GM19193 (cell line): ENCODE measurements at regions not wholly inside any gene's neighbourhood (a gene's known extent, or its start where the extent isn't known, plus 50 kb on each side); places are given as distances from the start of the nearest gene placed in this dataset.

ENCODE experiments used
- POLR2A ChIP-seq: IDR thresholded peaks from 4 replicates; pipeline ENCODE4 v1.6.1; 2011; ENCODE audit not compliant: insufficient read depth, insufficient read length; ENCODE audit errors: extremely low read depth

DNA sequence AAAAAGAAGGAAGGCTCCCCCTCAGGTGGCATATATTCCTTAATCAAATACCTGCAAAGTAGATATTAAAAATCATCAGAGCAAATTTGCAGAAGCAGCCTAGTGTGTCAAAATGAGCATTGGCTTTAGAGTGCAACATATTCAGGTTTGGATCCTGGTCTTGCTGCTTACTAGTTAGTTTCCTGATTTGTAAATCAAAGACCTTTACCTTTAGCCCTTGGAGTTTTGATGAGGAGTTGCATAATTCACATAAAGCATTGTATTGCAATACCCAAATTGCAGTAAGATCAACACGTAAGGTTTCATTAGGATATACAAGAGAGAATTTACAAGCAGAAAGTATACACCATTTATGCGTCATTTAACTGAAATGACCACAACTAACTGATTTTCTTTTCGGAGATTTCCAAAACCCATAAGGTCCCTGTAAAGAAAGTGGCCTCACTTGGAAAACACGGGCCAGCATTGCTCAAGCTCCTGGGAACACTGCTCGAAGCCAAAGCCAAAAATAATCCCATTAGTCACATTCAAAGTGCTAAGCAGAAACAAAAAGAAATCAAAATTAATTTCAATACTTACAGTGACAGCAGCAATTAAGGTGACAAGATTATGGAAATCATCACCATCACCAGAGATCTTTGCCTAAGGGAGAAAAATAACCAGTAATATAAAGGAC, 415.9 kb upstream of the ERCC4 start:
- no peak for TF ChIP-seq POLR2A

DNA sequence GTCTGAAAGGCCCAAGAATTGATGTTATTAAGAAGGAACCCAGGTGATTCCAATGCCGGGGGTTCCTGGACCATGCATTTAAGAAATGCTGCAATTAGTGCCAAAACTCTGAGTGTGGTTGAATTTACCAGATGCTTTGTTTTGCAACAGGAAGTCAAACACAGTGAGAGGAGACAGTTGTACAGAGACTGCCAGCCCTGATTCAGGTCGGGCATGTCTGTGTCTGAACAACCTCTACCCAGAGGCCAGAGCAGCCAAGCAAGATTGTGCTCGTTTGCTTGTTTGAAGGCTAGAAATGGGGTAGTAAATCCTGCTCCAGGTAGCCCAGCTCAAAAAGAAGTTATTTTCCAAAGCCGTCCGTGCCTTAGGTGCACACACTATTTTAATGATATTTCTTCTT, 412.4 kb upstream of the ERCC4 start:
- no peak for TF ChIP-seq POLR2A

DNA sequence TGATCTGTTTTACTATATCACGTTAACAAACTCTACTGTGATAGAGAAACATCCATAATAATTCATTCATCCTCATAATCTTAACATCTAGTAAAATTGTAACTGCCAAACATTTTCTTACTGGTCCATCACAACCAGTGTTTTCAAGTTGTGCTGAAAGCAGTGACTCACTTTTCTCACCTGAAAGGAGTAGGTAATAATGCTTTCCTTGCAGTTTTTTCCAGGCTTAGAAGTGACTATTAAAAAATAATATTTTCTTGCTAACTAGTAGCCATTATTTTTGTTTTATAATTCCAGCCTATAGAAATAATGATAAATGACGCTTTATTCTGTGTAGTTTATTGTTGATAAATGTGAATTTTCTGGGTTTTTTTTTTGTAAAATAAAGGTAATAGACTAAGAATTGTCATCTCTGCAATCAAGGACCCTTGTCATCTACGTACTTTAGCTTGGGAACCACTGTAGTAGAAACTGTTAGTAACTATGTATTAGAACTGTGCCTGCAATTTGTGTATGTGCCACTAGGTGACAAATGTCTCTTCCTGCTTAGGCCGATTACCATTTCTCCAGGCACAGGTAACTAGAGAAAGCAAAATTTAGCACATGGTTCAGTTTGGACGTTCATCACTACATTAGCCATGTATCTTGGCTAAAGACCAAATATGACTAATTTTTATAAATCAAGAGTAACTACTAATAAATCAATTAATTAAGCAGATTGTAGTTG, 409.4 kb upstream of the ERCC4 start:
- no peak for TF ChIP-seq POLR2A

- TF ChIP-seq POLR2A = no peak
These were observed 402.1 kb upstream of the ERCC4 start for GRCh38 chr16:13517841-13518240.

- TF ChIP-seq POLR2A = no peak
These were observed 400.1 kb upstream of the ERCC4 start for GRCh38 chr16:13519871-13520270.

DNA sequence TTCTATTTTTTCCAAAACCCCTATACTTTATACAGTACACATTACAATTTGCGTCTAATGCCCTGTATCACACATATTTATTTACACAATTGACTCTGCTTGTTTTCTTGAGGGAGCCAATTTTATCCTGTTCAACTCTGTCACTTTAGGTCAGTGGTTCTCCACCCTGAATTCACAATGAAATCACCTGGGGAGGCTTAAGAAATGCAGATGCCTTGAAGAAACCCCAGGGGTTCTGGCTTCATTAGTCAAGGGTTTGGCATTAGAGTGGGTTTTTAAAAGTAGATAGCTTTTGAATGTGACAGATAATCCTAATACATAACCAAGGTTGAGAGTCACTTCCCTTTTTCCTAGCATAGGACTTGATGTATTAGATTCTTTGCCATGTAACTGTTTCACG, 398.6 kb upstream of the ERCC4 start:
- TF ChIP-seq POLR2A = no peak

DNA sequence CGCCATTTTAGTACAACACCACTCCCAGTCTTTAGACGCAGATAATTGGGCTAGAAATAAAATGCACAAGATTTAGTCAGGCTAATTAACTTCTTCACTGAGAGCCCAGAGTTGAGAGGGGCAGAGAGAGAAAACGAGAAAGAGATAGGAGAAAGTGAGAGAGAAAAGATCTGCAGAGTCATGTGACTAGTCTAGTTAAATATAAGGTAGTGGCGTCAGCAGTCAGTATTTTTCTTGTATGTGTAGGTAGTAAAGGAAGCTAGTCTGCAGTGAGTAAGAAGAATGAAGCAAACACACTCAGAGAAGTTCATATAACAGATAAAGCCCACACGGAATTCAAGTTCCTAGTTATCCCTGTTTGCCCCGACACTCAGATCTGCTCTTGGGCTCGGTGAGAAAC, 392.6 kb upstream of the ERCC4 start:
- TF ChIP-seq POLR2A = no peak

DNA sequence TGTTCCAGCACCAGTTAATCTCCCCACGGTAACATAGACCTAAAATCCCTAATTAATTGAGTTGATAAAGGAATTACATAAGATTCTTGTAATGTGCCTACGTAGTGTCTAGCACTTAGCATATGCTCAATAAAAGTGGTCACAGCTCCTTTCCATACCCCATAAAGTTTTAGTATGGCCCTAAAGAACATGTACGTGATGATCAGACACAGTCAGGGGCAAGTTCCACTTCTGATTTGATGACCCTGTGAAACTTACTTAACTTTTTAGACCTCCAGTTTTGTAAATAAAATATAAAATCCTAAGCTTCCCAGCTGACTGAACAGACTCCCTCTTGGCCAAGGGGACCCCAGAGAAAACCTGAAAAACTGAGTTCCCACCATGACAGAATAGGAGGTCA, 391.3 kb upstream of the ERCC4 start:
- TF ChIP-seq POLR2A = no peak

- no peak for TF ChIP-seq POLR2A
These were observed 390.6 kb upstream of the ERCC4 start for GRCh38 chr16:13529193-13529982.

DNA sequence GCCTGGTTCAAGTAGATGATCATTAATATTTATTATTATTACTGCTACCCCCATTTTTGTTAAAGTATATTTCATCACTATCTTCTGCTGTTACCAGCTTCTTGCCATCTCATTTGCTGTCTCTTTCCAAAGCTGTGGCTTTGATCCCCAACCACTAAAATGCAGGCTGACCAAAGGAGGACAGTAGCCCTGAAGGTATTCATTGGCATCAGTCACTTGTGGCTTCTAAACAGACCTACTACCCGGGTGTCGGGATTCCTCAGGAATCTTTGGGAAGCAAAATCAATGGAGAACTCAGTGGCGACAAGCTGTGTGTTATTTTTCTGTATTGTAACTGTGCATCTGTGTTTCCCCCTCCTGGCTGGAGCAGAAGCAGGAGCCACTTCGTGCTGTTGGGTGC, 379.2 kb upstream of the ERCC4 start:
- no peak for TF ChIP-seq POLR2A

DNA sequence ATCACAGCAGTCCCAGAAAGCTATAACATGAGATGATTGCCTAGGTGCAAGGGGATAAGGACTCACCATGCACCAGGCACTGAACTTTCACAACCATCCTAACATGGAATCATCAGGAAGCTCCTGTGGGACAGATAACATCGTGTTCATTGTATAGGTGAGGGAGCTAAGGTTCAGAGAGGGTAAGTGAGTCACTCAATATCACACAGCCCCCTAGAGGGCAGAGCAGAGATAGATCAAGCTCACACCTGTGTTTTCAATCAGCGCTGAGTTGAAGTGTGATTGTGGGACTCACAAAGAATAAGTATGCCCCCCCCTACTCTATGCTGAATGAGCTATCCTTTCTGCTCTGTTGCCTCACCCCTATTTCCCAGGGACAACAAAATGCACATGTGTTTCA, 377.7 kb upstream of the ERCC4 start:
- TF ChIP-seq POLR2A = no peak

DNA sequence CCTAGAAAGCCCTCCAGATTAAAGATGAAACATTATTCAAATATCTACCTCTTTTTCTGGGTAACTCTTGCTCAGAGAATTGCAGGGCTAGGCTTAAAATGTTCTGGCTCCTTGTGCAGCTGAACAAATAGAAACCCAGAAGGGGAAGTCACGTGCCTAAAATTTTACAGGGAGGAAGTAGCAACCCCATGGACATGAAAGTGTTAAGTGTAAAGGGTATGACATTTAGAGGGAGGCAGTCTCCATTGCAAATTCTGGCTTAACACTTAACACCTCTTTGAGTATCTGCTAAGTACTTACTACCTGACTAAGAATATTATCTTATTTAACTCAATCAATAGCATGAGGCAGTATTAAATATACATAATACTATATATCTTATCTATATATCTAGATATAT, 376.1 kb upstream of the ERCC4 start:
- TF ChIP-seq POLR2A = no peak

DNA sequence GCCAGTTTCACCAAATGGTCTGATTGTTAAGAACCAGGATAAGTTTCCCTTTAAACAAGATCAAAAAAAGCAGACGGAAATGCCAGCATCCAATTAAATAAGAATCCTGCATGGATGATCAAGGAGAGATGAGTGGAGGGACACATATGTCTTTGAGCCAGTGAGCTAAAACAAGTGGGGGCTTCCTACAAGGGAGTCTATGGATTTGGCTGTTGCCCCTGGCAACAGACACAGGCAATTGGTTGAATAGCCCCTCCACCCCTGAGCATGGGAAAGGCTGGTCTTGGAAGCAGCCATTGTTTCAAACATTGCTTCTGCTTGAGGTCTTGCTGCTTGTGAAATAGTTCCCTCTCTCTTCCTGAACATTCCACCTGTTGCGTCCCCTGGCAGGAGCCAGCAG, 374.7 kb upstream of the ERCC4 start:
- no peak for TF ChIP-seq POLR2A

DNA sequence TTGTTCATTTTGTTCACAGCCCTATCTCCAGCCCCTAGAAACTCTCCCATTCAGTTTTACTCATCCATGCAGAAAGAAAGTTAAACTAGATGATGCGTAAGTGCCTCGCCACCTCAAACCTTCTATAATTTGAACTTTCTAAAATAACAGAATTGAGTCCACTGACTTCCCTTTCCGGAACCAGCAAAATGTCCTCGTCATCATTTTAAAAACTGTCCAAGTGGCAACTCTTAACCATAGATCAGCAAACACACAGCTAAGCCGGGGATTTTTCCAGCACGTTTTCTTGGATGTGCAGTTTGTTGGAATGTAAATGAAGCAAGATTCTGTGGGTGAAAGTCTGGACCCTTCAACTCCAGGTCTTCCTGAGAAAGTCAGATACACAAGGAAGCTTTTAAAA, 369.7 kb upstream of the ERCC4 start:
- no peak for TF ChIP-seq POLR2A

- TF ChIP-seq POLR2A = no peak
These were observed 367.6 kb upstream of the ERCC4 start for GRCh38 chr16:13552062-13552959.
